NCI-H82 treated with DMSO at 0.1 percent for 48 hours (cell line): ENCODE measurements at regions not wholly inside any gene's neighbourhood (a gene's known extent, or its start where the extent isn't known, plus 50 kb on each side); places are given as distances from the start of the nearest gene placed in this dataset.
"Not testable (repeated sequence)": the region's sequence is repeated elsewhere in the genome, so short reads cannot be mapped to it uniquely, and the experiment has no call there.

Experiments used
- DNase-seq: peaks from one replicate; lab custom pipeline; 2025; ENCODE audit not compliant: unreplicated experiment; lab: John Stamatoyannopoulos, UW

DNA sequence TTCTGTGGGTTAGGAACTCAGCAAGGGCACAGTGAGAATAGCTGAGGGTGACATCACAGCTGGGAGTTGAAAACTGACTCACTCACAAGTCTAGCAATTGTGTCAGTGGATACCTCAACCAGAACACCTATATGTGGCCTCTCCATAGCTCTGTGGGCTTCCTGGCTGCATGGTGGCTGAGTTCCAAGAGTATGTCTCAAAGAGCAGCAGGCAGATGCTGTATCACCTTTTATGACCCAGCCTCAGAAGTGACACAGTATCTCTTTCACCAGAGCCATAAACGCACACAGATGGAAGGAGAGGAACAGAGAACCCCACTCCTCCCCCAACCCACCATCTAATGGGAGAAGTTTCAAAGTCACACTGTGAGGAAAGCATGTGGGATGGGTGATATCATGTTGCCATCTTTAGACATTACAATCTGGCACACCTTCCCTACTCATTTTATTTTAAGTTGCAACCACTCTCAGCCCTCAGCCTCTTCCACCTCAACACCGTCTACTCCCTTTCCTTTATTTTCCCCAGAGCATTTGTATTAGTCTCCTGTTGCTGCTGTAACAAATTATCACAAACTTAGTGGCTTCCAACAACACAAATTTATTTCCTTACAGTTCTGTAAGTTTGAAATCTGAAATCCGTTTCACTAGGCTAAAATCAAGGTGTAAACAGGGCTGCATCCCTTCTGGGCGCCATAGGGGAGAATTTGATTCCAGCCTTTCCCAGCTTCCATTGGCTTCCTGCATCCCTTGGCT is 134.6 kb upstream of the SPATS2L start:
- DNase-seq, result no peak

GRCh38 chr2:200172521-200172920 is 134.0 kb upstream of the SPATS2L start:
- no peak for DNase-seq

GRCh38 chr2:200172944-200173581 is 133.4 kb upstream of the SPATS2L start:
- DNase-seq, result no peak

DNA sequence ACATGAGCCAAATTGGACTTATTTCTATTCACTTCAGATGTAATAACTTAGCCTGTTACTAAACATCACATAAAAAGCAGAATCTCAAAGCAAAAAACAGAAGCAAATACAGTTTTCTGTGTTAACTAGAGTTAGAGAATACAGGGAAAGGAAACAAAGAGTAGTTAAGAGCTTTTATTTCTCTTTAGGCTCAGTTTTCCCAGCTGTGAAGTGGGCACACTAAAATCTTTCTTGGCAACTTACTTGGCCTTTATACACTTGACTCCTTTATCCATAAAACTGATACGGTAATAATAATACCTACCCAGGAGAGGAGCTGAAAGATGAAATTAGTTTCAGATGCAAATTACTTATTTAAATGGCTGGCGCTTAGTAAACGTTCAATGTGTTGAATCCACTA is 132.8 kb upstream of the SPATS2L start:
- no peak for DNase-seq

- no peak for DNase-seq
These were observed 131.9 kb upstream of the SPATS2L start for GRCh38 chr2:200174433-200175216.

DNA sequence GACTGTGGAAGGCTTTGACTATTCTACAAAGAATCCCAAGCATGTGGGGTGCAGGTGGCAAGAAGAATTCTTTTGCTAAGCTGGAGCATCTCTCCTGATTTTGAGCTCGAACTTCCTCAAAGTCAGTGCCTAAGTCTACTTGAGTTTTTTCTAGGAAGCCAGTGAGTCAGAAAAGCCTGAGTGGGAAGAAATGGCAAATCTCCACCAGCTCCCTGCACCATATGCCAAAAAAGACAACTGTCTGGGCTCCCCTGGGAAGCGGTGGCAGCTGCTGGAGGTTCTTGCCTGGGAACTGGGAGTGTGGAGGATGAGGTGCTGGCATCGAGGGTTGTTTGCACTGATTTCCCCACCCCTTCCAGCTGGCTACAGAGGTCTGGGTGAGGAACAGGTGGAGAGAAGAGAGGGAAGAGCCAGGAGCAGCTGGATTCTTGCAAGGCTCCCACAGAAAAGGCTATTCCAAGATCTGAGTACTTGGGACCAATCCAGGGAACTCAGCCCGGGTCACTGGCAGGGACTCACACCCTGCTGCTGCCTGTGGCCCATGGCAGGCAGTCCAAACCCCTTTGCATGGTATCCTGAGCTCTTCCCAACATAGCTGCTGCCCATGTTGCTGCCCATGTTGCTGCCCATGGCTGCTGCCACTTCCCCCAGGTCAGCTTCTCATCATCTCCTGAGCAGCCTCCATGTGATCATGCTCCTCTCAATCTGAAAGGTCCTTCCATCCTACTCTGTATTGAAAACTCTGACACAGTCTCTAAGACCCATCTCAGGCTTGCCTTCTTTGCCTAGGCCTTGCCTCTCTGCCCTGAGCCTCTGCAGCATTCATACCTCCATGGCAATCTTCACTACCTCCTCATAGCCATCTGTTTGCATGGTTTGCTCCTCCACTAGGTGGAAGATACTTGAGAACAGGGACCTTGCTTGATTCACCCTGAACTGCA is 128.3 kb upstream of the SPATS2L start:
- peak; percentile 40 for DNase-seq

DNA sequence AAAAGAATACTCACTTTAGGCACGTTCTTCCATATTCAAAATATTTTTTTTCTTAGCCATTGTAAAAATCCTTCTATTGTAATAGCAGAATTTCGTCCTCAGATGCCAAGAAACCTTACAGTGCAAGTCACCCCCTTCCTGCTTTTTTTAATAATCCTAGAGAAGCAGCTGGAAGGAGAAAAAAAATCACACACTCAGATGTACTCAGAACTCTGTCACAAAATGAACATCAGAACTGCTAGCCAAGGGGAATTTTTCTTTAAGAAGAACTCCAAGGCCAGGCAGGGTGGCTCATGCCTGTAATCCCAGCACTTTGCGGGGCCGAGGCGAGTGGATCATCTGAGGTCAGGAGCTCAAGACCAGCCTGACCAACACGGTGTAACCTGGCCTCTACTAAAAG is 127.3 kb upstream of the SPATS2L start:
- no peak for DNase-seq

DNA sequence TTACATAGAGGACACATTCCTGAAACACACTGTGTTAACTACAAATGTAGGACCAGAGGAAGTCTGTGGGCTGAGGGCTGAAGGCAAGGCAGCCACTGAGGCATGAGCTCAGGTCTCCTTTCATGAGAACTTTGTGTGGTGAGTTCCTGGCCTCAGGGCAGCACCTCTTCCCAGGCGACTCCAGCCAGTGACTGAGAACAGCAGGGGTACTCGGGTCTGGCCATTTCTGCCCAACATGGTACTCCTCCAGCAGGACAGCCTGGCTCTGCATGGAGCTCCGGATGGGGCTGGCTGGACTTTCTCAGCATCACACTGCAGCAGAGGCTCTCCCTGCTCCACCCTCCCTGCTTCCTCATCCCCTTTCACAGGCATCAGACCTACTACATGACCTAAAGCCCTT is 125.5 kb upstream of the SPATS2L start:
- DNase-seq, result no peak

DNA sequence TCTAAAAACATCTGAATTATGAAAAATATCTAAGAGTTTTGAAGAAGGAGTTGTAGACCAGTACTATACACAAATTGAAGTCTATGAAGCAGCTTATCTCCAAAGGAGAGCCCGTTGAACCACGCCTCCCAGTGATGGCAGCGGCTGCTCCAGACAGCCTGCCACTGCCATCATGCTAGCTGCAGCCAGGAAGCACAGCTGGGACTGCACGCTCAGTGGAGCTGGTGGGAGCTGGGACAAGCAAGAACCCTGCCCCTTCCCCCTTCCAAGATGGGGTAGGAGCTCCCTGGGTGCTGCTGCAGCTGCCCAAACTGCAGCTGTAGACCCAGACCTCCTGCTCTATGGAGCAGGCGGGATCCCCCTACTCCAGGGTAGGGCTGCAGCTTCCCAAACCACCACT is 124.7 kb upstream of the SPATS2L start:
- no peak for DNase-seq

- no peak for DNase-seq
These were observed 121.5 kb upstream of the SPATS2L start for GRCh38 chr2:200184748-200185627.

DNA sequence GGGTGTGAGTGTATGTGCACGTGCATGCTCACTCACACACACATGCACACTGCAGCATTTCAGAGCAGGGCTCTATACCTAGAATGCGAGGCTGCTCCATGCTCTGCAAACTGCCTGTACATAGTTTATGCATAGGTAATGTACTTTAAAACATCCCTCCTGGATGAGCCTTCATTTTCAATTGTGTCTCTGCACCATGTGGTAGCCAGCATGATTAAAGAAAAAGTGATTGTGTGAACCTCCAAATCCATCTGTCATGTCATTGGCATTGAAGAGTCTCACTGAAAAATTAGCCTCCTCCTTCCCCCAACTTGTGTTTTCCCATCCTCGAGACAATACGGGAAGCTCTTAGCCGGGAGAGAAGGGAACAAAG is 120.9 kb upstream of the SPATS2L start:
- DNase-seq, result no peak

DNA sequence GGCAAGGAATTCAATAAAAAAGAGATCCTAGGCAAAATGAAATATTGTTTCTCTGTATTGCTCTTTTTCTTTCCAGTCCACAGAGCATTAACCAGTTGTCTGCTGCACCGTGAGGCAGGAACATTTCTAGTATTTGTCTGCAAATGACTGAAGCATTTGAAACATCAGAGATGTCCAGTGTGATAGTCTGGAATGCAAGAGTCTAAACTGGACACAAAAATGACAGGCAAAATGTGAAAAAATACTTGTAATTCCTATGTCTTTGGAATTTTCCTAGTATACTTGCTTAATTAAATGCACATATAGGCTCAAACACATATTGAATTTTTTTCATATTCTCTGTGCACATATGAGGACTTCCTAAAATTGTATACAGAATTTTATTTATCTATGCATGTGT is 120.5 kb upstream of the SPATS2L start:
- DNase-seq, result no peak

DNA sequence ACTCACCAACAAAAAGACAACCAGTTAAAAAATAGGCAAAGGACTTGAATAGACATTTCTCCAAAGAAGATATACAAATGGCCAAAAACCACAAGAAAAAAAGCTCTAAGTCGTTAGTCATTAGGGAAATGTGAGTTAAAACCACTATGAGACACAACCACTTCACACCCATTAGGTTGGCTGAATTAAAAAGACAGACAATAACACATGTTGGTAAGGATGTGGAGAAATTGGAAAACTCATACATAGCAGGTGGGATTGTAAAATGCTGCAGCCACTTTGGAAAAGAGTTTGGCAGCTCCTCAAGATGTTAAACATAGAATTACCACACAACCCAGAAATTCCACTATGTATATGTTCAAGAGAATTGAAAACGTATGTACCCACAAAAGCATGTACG is 117.6 kb upstream of the SPATS2L start:
- DNase-seq, result no peak

GRCh38 chr2:200189964-200190363 is 116.5 kb upstream of the SPATS2L start:
- DNase-seq, result no peak

DNA sequence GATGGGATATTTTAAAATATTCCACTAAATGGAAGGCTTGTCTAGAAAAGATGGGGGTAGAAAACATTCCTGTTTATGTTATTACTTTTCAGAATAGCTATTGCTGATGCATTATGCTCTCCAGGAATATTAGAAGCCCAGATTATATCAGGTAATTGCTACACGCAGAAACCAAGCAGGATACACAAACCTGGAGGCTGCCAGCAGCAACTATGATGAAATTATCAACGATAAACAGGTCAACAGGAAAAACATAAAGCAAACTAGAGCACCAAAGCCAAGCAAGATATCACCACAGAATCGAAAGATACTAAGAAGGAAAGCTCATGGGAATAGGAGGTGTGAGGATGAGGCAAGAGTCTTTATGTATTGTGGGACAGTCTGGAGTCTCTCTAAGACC is 113.2 kb upstream of the SPATS2L start:
- no peak for DNase-seq

- DNase-seq, result no peak
These were observed 112.7 kb upstream of the SPATS2L start for GRCh38 chr2:200193791-200194190.

DNA sequence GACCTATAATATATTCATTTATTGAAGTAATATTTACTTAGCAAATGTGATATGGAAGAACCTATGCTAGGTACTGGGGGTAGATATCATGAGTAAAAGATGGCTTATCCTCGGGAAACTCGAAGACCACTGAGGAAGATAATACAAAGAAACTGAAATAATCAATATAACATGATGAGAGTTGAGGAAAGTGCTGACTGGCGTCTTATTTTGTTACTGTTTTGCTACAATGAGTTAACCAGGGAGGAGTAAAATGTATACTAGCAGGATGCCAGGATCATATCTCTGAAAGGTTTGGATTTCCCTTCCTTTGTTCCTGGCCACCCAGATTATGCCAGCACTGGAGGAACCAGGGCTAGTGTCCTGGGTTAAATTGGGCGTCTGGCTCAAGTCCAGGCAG is 111.7 kb upstream of the SPATS2L start:
- DNase-seq, result no peak

DNA sequence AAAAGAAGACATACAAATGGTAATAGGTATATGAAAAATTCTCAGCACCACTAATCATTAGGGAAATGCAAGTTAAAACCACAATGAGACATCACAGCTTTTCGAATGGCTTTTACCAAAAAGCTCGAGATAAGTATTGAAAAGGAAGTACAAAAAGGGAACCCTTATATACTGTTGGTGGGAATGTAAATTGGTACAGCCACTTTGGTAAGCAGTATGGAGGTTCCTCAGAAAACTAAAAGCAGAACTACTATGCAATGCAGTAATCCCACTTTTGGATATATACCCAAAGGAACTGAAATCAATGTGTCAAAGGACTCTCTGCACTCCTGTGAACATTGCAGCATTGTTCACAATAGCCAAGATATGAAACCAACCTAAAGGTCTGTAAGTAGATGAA is 107.5 kb upstream of the SPATS2L start:
- no peak for DNase-seq

DNA sequence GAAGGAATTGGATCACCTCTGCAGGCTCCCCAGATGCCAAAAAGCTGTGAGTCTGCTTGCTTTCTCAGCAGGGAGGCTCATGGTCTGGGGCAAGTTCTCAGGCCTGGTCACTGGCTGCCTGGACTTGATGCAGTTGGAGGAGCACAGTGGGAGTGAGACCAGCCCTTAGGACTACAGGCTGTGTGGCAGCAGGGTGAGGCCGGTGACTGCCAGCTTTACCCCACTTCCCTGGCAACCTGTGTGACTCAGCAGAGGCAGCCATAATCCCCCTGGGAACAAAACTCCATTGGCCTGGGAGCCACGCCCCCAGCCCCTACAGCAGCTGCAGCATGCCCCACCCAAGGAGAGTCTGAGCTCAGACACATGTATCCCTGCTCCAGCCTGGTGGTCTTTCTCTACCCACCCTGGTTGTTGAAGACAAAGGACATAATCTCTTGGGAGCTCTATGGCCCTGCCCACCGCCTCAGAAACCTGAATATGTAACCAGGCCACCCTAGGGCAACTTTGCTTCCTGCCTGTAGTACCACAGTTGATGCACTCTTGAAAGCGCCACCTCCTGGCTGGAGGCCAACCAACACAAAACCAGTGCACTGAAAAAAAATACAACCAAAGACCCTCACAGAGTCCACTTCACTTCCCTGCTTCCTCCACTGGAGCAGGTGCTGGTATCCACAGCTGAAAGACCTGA is 106.8 kb upstream of the SPATS2L start:
- DNase-seq, result no peak

DNA sequence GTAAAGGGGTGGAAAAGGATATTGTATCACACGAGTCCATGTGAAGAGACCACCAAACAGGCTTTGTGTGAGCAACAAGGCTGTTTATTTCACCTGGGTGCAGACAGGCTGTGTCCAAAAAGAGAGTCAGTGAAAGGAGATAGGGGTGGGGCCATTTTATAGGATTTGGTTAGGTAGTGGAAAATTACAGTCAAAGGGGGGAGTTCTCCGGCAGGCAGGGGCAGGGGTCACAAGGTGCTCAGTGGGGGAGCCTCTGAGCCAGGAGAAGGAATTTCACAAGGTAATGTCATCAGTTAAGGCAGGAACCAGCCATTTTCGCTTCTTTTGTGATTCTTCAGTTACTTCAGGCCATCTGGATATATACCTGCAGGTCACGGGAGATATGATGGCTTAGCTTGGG is 104.7 kb upstream of the SPATS2L start:
- not testable (repeated sequence) for DNase-seq
